DMS53 treated with DMSO at 0.1 percent for 48 hours (cell line): ENCODE measurements at regions not wholly inside any gene's neighbourhood (a gene's known extent, or its start where the extent isn't known, plus 50 kb on each side); places are given as distances from the start of the nearest gene placed in this dataset.
A peak's percentile ranks its signal among the peaks of the same experiment; 100 is the strongest.

Source experiments
- DNase-seq: peaks from one replicate; lab custom pipeline; 2025; ENCODE audit not compliant: unreplicated experiment; lab: John Stamatoyannopoulos, UW

GRCh38 chr13:80133631-80134261, 207.2 kb downstream of the SPRY2 start:
- DNase-seq = no peak

- DNase-seq = no peak
These were observed 208.0 kb downstream of the SPRY2 start for GRCh38 chr13:80132741-80133601.

- DNase-seq = no peak
These were observed 209.7 kb downstream of the SPRY2 start for GRCh38 chr13:80131204-80131603.

- DNase-seq = no peak
These were observed 214.4 kb downstream of the SPRY2 start for GRCh38 chr13:80126389-80127068.

DNA sequence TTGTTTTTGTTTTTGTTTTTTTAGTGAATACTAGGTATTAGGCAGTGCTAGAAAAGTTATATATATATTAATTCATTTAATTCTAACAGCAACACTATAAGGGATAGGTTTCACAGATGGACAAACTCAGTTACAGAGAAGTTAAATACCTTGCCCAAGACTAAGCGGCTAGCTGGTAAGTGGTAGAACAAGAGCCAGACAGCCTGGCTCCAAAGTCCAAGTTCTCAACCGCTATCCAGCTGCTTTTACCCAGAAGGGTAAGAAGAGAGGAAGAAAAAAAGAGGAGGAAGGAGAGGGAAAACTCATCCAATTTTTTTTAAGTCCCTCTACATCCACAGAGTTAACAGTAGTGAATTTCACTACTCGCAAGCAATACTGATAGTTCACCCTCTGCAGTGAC, 217.0 kb downstream of the SPRY2 start:
- no peak for DNase-seq

GRCh38 chr13:80121038-80121437, 219.9 kb downstream of the SPRY2 start:
- DNase-seq = no peak

DNA sequence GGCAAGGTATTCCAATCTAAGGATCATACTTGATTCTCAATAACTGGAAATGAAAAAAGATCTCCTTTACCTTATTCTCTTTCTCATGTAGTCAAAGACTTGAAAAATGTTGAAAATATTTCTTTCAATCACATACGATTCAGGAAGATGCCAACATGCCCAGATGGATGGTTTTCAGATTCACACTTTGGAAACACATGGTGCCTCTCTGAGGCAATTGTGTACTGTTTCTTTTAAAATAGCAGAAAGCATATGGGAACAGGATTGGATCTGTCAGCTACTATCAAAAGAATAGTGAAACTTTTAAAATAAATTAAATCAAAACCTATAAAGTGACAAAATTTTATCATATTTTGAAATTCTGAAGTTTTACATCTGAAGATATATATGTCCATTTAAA, 222.4 kb downstream of the SPRY2 start:
- DNase-seq = no peak

GRCh38 chr13:80118099-80118498, 222.8 kb downstream of the SPRY2 start:
- no peak for DNase-seq

DNA sequence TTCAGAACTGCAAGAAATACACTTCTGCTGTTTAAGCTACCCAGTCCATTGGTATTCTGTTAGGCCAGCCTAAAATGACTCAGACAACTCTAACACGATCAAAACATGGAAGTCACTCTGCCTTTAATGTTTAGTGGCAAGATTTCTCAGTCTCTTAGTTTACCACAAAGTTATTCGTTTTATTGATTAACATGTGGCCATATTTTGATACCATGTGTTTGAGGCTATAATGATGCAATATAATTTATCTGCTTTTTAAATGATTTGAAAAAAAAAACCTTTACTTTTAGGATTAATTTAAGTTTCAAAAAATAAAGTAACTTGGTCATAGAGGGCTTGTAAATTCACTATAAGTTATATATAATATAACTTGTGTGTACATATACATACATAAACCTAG, 223.4 kb downstream of the SPRY2 start:
- DNase-seq = no peak

GRCh38 chr13:80116107-80116506, 224.8 kb downstream of the SPRY2 start:
- DNase-seq = no peak

GRCh38 chr13:80115616-80116015, 225.3 kb downstream of the SPRY2 start:
- DNase-seq = no peak

- DNase-seq = no peak
These were observed 227.0 kb downstream of the SPRY2 start for GRCh38 chr13:80113714-80114454.

GRCh38 chr13:80109303-80109702, 231.6 kb downstream of the SPRY2 start:
- no peak for DNase-seq

- DNase-seq = no peak
These were observed 235.6 kb downstream of the SPRY2 start for GRCh38 chr13:80105350-80105749.

- DNase-seq = no peak
These were observed 239.9 kb downstream of the SPRY2 start for GRCh38 chr13:80101040-80101439.

- DNase-seq = no peak
These were observed 240.3 kb downstream of the SPRY2 start for GRCh38 chr13:80100636-80101035.

GRCh38 chr13:80097561-80097960, 243.4 kb downstream of the SPRY2 start:
- DNase-seq = no peak

- DNase-seq = no peak
These were observed 244.5 kb downstream of the SPRY2 start for GRCh38 chr13:80096383-80096782.

DNA sequence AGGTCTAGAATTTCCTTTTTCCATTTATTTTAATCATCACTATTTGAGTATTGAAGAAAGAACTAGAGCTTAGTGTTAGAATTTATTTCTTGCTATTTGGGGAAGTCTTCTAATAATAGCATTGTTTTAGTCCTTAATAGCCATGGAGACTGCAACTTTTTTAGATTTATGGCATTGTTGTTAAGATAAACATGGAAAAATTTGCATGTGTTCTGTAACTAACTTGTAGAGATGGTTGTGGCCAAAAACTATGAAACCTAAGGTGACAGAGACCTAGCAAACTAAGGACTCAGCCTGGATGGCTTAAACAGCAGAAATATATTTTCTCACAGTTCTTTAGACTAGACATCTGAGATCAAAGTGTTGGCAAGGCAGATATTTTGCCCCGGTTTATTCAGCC, 246.4 kb downstream of the SPRY2 start:
- DNase-seq = no peak

GRCh38 chr13:80093888-80094287, 247.0 kb downstream of the SPRY2 start:
- no peak for DNase-seq

- peak; percentile 28 for DNase-seq
These were observed 254.6 kb downstream of the SPRY2 start for GRCh38 chr13:80086304-80086721.
